ENCODE measurements at regions not wholly inside any gene's neighbourhood (a gene's known extent, or its start where the extent isn't known, plus 50 kb on each side); places are given as distances from the start of the nearest gene placed in this dataset.

DNA sequence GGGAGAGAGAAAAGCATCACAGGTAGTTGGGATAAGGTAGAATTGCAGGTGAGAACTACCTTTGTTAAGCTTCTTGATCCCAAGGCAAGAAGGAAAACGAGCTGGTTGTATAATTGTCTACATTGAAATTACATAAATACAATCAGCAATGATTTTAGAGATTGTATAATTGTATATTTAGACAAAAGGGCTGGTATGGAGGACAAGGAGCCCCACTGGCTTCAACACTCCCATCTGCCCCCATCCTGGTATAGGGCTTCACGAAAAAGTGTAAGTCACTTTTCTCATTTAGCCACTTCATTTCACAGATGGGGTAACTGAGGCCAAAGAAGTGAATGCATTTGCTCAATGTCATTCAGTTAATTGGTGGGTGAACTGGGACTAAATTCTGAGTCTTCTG is 103.3 kb downstream of the MYCN start:
- Histone ChIP-seq H3K9me3 (ENCODE audit: control extremely low read depth in 1 of 5, control insufficient read depth in 4 of 5, insufficient read depth in 2 of 5, low read depth in 1 of 5, low read length in 4 of 5) (no peaks in the 10 kb centered on the region), H3K4me1 (ENCODE audit: control extremely low read depth in 1 of 4, control insufficient read depth in 4 of 4, insufficient read depth in 4 of 4, low read length in 3 of 4) (no peaks in the 10 kb centered on the region), H3K4me3 (ENCODE audit: control insufficient read depth in 1 of 7, extremely low read depth in 1 of 7, insufficient read depth in 4 of 7, low read depth in 2 of 7, low read length in 6 of 7) (no peak overlapping the region), H3K36me3 (ENCODE audit: control insufficient read depth in 4 of 4, insufficient read depth in 4 of 4, low read length in 3 of 4) (no peaks in the 10 kb centered on the region), H3K27ac (ENCODE audit: insufficient read depth in 1 of 2, low read depth in 1 of 2, low read length in 2 of 2, poor library complexity in 1 of 2, severe bottlenecking in 2 of 2) (no peak overlapping the region), H3K27me3 (replicated peaks in 2 of 5; ENCODE audit: control insufficient read depth in 4 of 5, insufficient read depth in 5 of 5, low read length in 4 of 5) (no peaks in the 10 kb centered on the region)
- DNase-seq: no peak
- WGBS (ENCODE audit: insufficient coverage): no CpG with 5 or more reads among the region's 2 CpGs
- ChIA-PET POLR2A (no interaction called here), CTCF (no interaction called here)

GRCh38 chr2:16043192-16043591 is 102.8 kb downstream of the MYCN start:
- H3K9me3 ChIP-seq (ENCODE audit: control extremely low read depth in 1 of 5, control insufficient read depth in 4 of 5, insufficient read depth in 2 of 5, low read depth in 1 of 5, low read length in 4 of 5): no peaks in the 10 kb centered on the region
- ChIA-PET POLR2A (no interaction called here), CTCF (no interaction called here)
- H3K27me3 ChIP-seq (replicated peaks in 2 of 5; ENCODE audit: control insufficient read depth in 4 of 5, insufficient read depth in 5 of 5, low read length in 4 of 5): no peaks in the 10 kb centered on the region
- 100% methylated on average over 1 of the region's 2 CpGs for WGBS (ENCODE audit: insufficient coverage)
- no peak overlapping the region for H3K27ac ChIP-seq (ENCODE audit: insufficient read depth in 1 of 2, low read depth in 1 of 2, low read length in 2 of 2, poor library complexity in 1 of 2, severe bottlenecking in 2 of 2)
- H3K4me1 ChIP-seq (ENCODE audit: control extremely low read depth in 1 of 4, control insufficient read depth in 4 of 4, insufficient read depth in 4 of 4, low read length in 3 of 4): no peaks in the 10 kb centered on the region
- no peak for DNase-seq
- H3K36me3 ChIP-seq (ENCODE audit: control insufficient read depth in 4 of 4, insufficient read depth in 4 of 4, low read length in 3 of 4): no peaks in the 10 kb centered on the region
- no peak overlapping the region for H3K4me3 ChIP-seq (ENCODE audit: control insufficient read depth in 1 of 7, extremely low read depth in 1 of 7, insufficient read depth in 4 of 7, low read depth in 2 of 7, low read length in 6 of 7)

DNA sequence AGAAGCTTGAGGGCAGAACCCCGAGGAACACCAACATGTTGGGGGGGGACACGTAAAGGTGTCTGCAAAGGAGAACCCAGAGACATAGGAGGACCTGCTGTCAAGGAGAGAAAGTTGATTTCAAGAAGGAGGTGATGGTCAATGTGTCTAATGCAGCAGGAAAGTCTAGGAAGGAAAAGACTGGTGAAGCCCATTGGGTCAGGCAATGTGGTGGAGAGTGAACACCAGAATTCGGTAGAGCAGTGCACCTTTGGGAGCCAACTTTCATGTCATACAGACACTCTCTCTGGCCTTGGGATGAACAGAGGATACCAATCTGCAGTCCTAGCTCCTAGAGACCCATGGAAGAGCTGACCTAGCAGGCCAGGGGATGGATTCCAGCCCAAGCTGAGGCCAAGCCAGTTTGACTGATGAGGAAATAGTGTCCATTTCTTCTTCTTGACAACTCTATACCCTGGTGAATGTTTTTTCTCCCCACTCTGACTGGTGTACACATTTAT is 101.9 kb downstream of the MYCN start:
- Histone ChIP-seq H3K9me3 (ENCODE audit: control extremely low read depth in 1 of 5, control insufficient read depth in 4 of 5, insufficient read depth in 2 of 5, low read depth in 1 of 5, low read length in 4 of 5) (no peaks in the 10 kb centered on the region), H3K36me3 (ENCODE audit: control insufficient read depth in 4 of 4, insufficient read depth in 4 of 4, low read length in 3 of 4) (no peaks in the 10 kb centered on the region), H3K27ac (ENCODE audit: insufficient read depth in 1 of 2, low read depth in 1 of 2, low read length in 2 of 2, poor library complexity in 1 of 2, severe bottlenecking in 2 of 2) (no peak overlapping the region), H3K4me1 (ENCODE audit: control extremely low read depth in 1 of 4, control insufficient read depth in 4 of 4, insufficient read depth in 4 of 4, low read length in 3 of 4) (no peaks in the 10 kb centered on the region), H3K27me3 (replicated peaks in 2 of 5; ENCODE audit: control insufficient read depth in 4 of 5, insufficient read depth in 5 of 5, low read length in 4 of 5) (no peaks in the 10 kb centered on the region), H3K4me3 (ENCODE audit: control insufficient read depth in 1 of 7, extremely low read depth in 1 of 7, insufficient read depth in 4 of 7, low read depth in 2 of 7, low read length in 6 of 7) (no peak overlapping the region)
- WGBS (ENCODE audit: insufficient coverage): 100% methylated on average over 3 of the region's 3 CpGs
- POLR2A ChIA-PET: interaction anchor here (0.6 kb wide), 1 partner anchor 39 kb away, joined by 5 read pairs; no protein-coding TSS in a partner anchor
- CTCF ChIA-PET: no interaction called here
- DNase-seq: no peak

GRCh38 chr2:16040271-16041010 is 100.1 kb downstream of the MYCN start:
- DNase-seq: no peak
- Histone ChIP-seq H3K4me3 (ENCODE audit: control insufficient read depth in 1 of 7, extremely low read depth in 1 of 7, insufficient read depth in 4 of 7, low read depth in 2 of 7, low read length in 6 of 7) (no peak overlapping the region), H3K27me3 (replicated peaks in 2 of 5; ENCODE audit: control insufficient read depth in 4 of 5, insufficient read depth in 5 of 5, low read length in 4 of 5) (no peaks in the 10 kb centered on the region), H3K27ac (ENCODE audit: insufficient read depth in 1 of 2, low read depth in 1 of 2, low read length in 2 of 2, poor library complexity in 1 of 2, severe bottlenecking in 2 of 2) (no peak overlapping the region), H3K9me3 (ENCODE audit: control extremely low read depth in 1 of 5, control insufficient read depth in 4 of 5, insufficient read depth in 2 of 5, low read depth in 1 of 5, low read length in 4 of 5) (no peaks in the 10 kb centered on the region), H3K4me1 (ENCODE audit: control extremely low read depth in 1 of 4, control insufficient read depth in 4 of 4, insufficient read depth in 4 of 4, low read length in 3 of 4) (no peaks in the 10 kb centered on the region), H3K36me3 (ENCODE audit: control insufficient read depth in 4 of 4, insufficient read depth in 4 of 4, low read length in 3 of 4) (no peaks in the 10 kb centered on the region)
- CTCF ChIA-PET: no interaction called here
- 93% methylated on average over 5 of the region's 7 CpGs for WGBS (ENCODE audit: insufficient coverage)
- POLR2A ChIA-PET: no interaction called here

GRCh38 chr2:16039823-16040222 is 99.5 kb downstream of the MYCN start:
- H3K36me3 ChIP-seq (ENCODE audit: control insufficient read depth in 4 of 4, insufficient read depth in 4 of 4, low read length in 3 of 4): no peaks in the 10 kb centered on the region
- WGBS (ENCODE audit: insufficient coverage): 89% methylated on average over 6 of the region's 7 CpGs
- H3K9me3 ChIP-seq (ENCODE audit: control extremely low read depth in 1 of 5, control insufficient read depth in 4 of 5, insufficient read depth in 2 of 5, low read depth in 1 of 5, low read length in 4 of 5): no peaks in the 10 kb centered on the region
- no peak overlapping the region for H3K4me3 ChIP-seq (ENCODE audit: control insufficient read depth in 1 of 7, extremely low read depth in 1 of 7, insufficient read depth in 4 of 7, low read depth in 2 of 7, low read length in 6 of 7)
- ChIA-PET CTCF (no interaction called here), POLR2A (no interaction called here)
- H3K4me1 ChIP-seq (ENCODE audit: control extremely low read depth in 1 of 4, control insufficient read depth in 4 of 4, insufficient read depth in 4 of 4, low read length in 3 of 4): no peaks in the 10 kb centered on the region
- no peaks in the 10 kb centered on the region for H3K27me3 ChIP-seq (replicated peaks in 2 of 5; ENCODE audit: control insufficient read depth in 4 of 5, insufficient read depth in 5 of 5, low read length in 4 of 5)
- DNase-seq: no peak
- no peak overlapping the region for H3K27ac ChIP-seq (ENCODE audit: insufficient read depth in 1 of 2, low read depth in 1 of 2, low read length in 2 of 2, poor library complexity in 1 of 2, severe bottlenecking in 2 of 2)

GRCh38 chr2:16039055-16039454 is 98.7 kb downstream of the MYCN start:
- CTCF ChIA-PET: no interaction called here
- Histone ChIP-seq H3K36me3 (ENCODE audit: control insufficient read depth in 4 of 4, insufficient read depth in 4 of 4, low read length in 3 of 4) (no peaks in the 10 kb centered on the region), H3K9me3 (ENCODE audit: control extremely low read depth in 1 of 5, control insufficient read depth in 4 of 5, insufficient read depth in 2 of 5, low read depth in 1 of 5, low read length in 4 of 5) (no peaks in the 10 kb centered on the region), H3K27me3 (replicated peaks in 2 of 5; ENCODE audit: control insufficient read depth in 4 of 5, insufficient read depth in 5 of 5, low read length in 4 of 5) (no peaks in the 10 kb centered on the region), H3K27ac (ENCODE audit: insufficient read depth in 1 of 2, low read depth in 1 of 2, low read length in 2 of 2, poor library complexity in 1 of 2, severe bottlenecking in 2 of 2) (no peak overlapping the region), H3K4me3 (ENCODE audit: control insufficient read depth in 1 of 7, extremely low read depth in 1 of 7, insufficient read depth in 4 of 7, low read depth in 2 of 7, low read length in 6 of 7) (no peak overlapping the region), H3K4me1 (ENCODE audit: control extremely low read depth in 1 of 4, control insufficient read depth in 4 of 4, insufficient read depth in 4 of 4, low read length in 3 of 4) (no peaks in the 10 kb centered on the region)
- POLR2A ChIA-PET: no interaction called here
- no peak for DNase-seq
- 100% methylated on average over 1 of the region's 1 CpG for WGBS (ENCODE audit: insufficient coverage)

- Histone ChIP-seq H3K27me3 (replicated peaks in 2 of 5; ENCODE audit: control insufficient read depth in 4 of 5, insufficient read depth in 5 of 5, low read length in 4 of 5) (no peaks in the 10 kb centered on the region), H3K27ac (ENCODE audit: insufficient read depth in 1 of 2, low read depth in 1 of 2, low read length in 2 of 2, poor library complexity in 1 of 2, severe bottlenecking in 2 of 2) (no peak overlapping the region), H3K36me3 (ENCODE audit: control insufficient read depth in 4 of 4, insufficient read depth in 4 of 4, low read length in 3 of 4) (no peaks in the 10 kb centered on the region), H3K4me1 (ENCODE audit: control extremely low read depth in 1 of 4, control insufficient read depth in 4 of 4, insufficient read depth in 4 of 4, low read length in 3 of 4) (no peaks in the 10 kb centered on the region), H3K4me3 (ENCODE audit: control insufficient read depth in 1 of 7, extremely low read depth in 1 of 7, insufficient read depth in 4 of 7, low read depth in 2 of 7, low read length in 6 of 7) (no peak overlapping the region), H3K9me3 (ENCODE audit: control extremely low read depth in 1 of 5, control insufficient read depth in 4 of 5, insufficient read depth in 2 of 5, low read depth in 1 of 5, low read length in 4 of 5) (no peaks in the 10 kb centered on the region)
- DNase-seq: no peak
- 93% methylated on average over 11 of the region's 11 CpGs for WGBS (ENCODE audit: insufficient coverage)
- ChIA-PET CTCF (no interaction called here), POLR2A (no interaction called here)
Measured at GRCh38 chr2:16038621-16039020, 98.3 kb downstream of the MYCN start.

Data from common myeloid progenitor, CD34-positive (primary cell).